HepG2 (cell line): ENCODE measurements at regions not wholly inside any gene's neighbourhood (a gene's known extent, or its start where the extent isn't known, plus 50 kb on each side); places are given as distances from the start of the nearest gene placed in this dataset.

Experiments used
- ATAC-seq: fragments of 200-7000 bp; cut with Tn5 transposase; 3 replicates; pipeline ENCODE4 v1.9.1; 2020; ENCODE audit warnings: mild to moderate bottlenecking, moderate library complexity
- BruUV-seq: library from RNA; stranded (reverse); fragments of 400-500 nt; replicated peaks from 2 replicates; lab custom pipeline; 2021; lab: Mats Ljungman, UMichigan
- CTCF ChIA-PET: fragments of 300-600 bp; formaldehyde crosslinking; extraction: SDS; loops from one replicate; lab custom pipeline; 2021; ENCODE audit warnings: low total read pairs, inconsistent platforms, low intra/inter-chr PET ratio; lab: Yijun Ruan, JAX
- POLR2A ChIA-PET: fragments of 350-600 bp; sonication (Branson Sonifier 250); formaldehyde crosslinking; loops from one replicate; lab custom pipeline; 2020; ENCODE audit warnings: antibody characterized with exemption, inconsistent platforms; lab: Yijun Ruan, JAX
- DNase-seq: peaks from one replicate; pipeline ENCODE4 v3.0.0-alpha.2; 2015; ENCODE audit warnings: low spot score
- FAIRE-seq: peaks from 3 replicates; lab custom pipeline; 2011; peaks lifted over from hg19 to GRCh38; lab: Jason Lieb, UNC
- H2AFZ ChIP-seq: one replicate; pipeline ENCODE4 v1.6.1; 2011; ENCODE audit warnings: low read length, inconsistent platforms
- H3K27ac ChIP-seq: fragments of 300-600 bp; 3 replicates; pipeline ENCODE4 v1.8.0; 2011; ENCODE audit warnings: mixed run types, mild to moderate bottlenecking, mixed read lengths, low read length, inconsistent platforms; ENCODE audit not compliant: insufficient read depth; ENCODE audit errors: extremely low read length
- H3K27me3 ChIP-seq, 2 experiments: fragments of 200-600 bp in 1 of 2; 2 replicates in 1 of 2; 3 replicates in 1 of 2; pipeline versions ENCODE4 v1.6.0 to v1.8.0; 2011; ENCODE audit warnings: low read length in 2 of 2, mild to moderate bottlenecking in 2 of 2, moderate library complexity in 2 of 2, inconsistent platforms in 1 of 2; ENCODE audit not compliant: insufficient read depth in 2 of 2, control insufficient read depth in 1 of 2
- H3K36me3 ChIP-seq, 2 experiments: fragments of 200-600 bp in 1 of 2; replicated peaks in 1 of 2; 2 replicates in 1 of 2; 3 replicates in 1 of 2; pipeline versions ENCODE4 v1.5.1 to v1.8.0; 2011; ENCODE audit warnings: low read length in 2 of 2, inconsistent platforms in 1 of 2; ENCODE audit not compliant: insufficient read depth in 2 of 2, control insufficient read depth in 1 of 2
- H3K4me1 ChIP-seq: 2 replicates; pipeline ENCODE4 v1.5.1; 2012; ENCODE audit warnings: low read length, inconsistent platforms; ENCODE audit not compliant: insufficient read depth
- H3K4me2 ChIP-seq: 2 replicates; pipeline ENCODE4 v1.6.0; 2011; ENCODE audit warnings: low read depth, low read length, inconsistent platforms
- H3K4me3 ChIP-seq, 3 experiments: fragments of 200-600 bp in 1 of 3; sonication (generic), shearing (Covaris generic) in 1 of 3; replicated peaks in 1 of 3; 2 replicates each; pipeline ENCODE4 v1.5.1; 2011 to 2016; ENCODE audit warnings: low read length in 3 of 3, inconsistent platforms in 2 of 3, low read depth in 2 of 3, mild to moderate bottlenecking in 2 of 3, control low read depth in 1 of 3, mixed read lengths in 1 of 3; ENCODE audit not compliant: insufficient read depth in 1 of 3
- H3K79me2 ChIP-seq: one replicate; pipeline ENCODE4 v1.6.1; 2011; ENCODE audit warnings: low read length, inconsistent platforms; ENCODE audit not compliant: insufficient read depth
- H3K9ac ChIP-seq: 2 replicates; pipeline ENCODE4 v1.6.0; 2011; ENCODE audit warnings: mild to moderate bottlenecking, low read depth, low read length, inconsistent platforms; ENCODE audit not compliant: insufficient read depth
- H3K9me3 ChIP-seq: 2 replicates; pipeline ENCODE4 v1.5.1; 2012; ENCODE audit warnings: mild to moderate bottlenecking, low read length
- H4K20me1 ChIP-seq: 2 replicates; pipeline ENCODE4 v1.6.0; 2011; ENCODE audit warnings: inconsistent platforms, mild to moderate bottlenecking, low read length, moderate library complexity; ENCODE audit not compliant: insufficient read depth
- RAD21 ChIP-seq: fragments of 450-650 bp; formaldehyde crosslinking; IDR thresholded peaks from 2 replicates; pipeline ENCODE4 v1.5.0; 2020; ENCODE audit warnings: mild to moderate bottlenecking
- ZNF280D ChIP-seq: sonication (generic); formaldehyde crosslinking; IDR thresholded peaks from 2 replicates; pipeline ENCODE4 v1.5.1; 2020; ENCODE audit warnings: mild to moderate bottlenecking, missing genetic modification reagents
- ZNF674 ChIP-seq: sonication (generic); formaldehyde crosslinking; IDR thresholded peaks from 2 replicates; pipeline ENCODE4 v1.5.0; 2020; ENCODE audit warnings: low read depth, mild to moderate bottlenecking, missing genetic modification reagents
- ZSCAN29 ChIP-seq: sonication (generic); formaldehyde crosslinking; conservative IDR thresholded peaks from 2 replicates; pipeline ENCODE4 v1.4.0; 2020; ENCODE audit warnings: mild to moderate bottlenecking, missing genetic modification reagents
- WGBS: methylation state at CpG from one replicate; pipeline ENCODE4 v1.1.6; 2017; ENCODE audit warnings: low lambda C conversion rate; 5-methylcytosine and 5-hydroxymethylcytosine counted together
- in situ Hi-C: cut with HindIII; loops from 2 replicates; pipeline ENCODE4 v1.10.0; 2017; ENCODE audit warnings: low pct_unique_long_range_greater_than_20kb; ENCODE audit not compliant: extremely low pct_ligation_motif_present
- intact Hi-C: fragments of 100-400 bp; cut with micrococcal nuclease; formaldehyde crosslinking; loops from one replicate; pipeline ENCODE4 v1.10.0; 2022; ENCODE audit not compliant: unreplicated experiment

- no peak overlapping the region for H2AFZ ChIP-seq
- ATAC-seq (no peak), DNase-seq (no peak), FAIRE-seq (no peak)
- no peaks in the 10 kb centered on the region for H4K20me1 ChIP-seq
- intact Hi-C loops (no loop called here), in situ Hi-C loops (no loop called here)
- H3K4me2 ChIP-seq = no peak overlapping the region
- H3K9ac ChIP-seq = no peak overlapping the region
- WGBS = 51% methylated on average over 5 of the region's 5 CpGs
- no peaks in the 10 kb centered on the region for H3K4me1 ChIP-seq
- no peaks in the 10 kb centered on the region for H3K27me3 ChIP-seq
- H3K4me3 ChIP-seq = no peak overlapping the region
- H3K36me3 ChIP-seq = no peaks in the 10 kb centered on the region
- H3K27ac ChIP-seq = no peak overlapping the region
- no peak for TF ChIP-seq ZNF280D (CRISPR knock-in tag)
- no peaks in the 10 kb centered on the region for H3K79me2 ChIP-seq
- BruUV-seq = no TSS peak
- CTCF ChIA-PET = no interaction called here
- H3K9me3 ChIP-seq = no peaks in the 10 kb centered on the region
- POLR2A ChIA-PET = no interaction called here
These were observed 208.4 kb upstream of the CAMK1G start for GRCh38 chr1:209375097-209375496.

GRCh38 chr1:209375671-209376365 lies 207.7 kb upstream of the CAMK1G start:
- intact Hi-C loops (no loop called here), in situ Hi-C loops (no loop called here)
- H3K27me3 ChIP-seq = no peaks in the 10 kb centered on the region
- H3K9me3 ChIP-seq = no peaks in the 10 kb centered on the region
- H3K4me1 ChIP-seq = no peaks in the 10 kb centered on the region
- ATAC-seq (no peak), DNase-seq (no peak), FAIRE-seq (no peak)
- H3K9ac ChIP-seq = no peak overlapping the region
- no peaks in the 10 kb centered on the region for H3K36me3 ChIP-seq
- ChIA-PET CTCF (no interaction called here), POLR2A (no interaction called here)
- no peak for TF ChIP-seq RAD21 (CRISPR knock-in tag)
- no peak for TF ChIP-seq ZNF674 (CRISPR knock-in tag)
- no peak for TF ChIP-seq ZSCAN29 (CRISPR knock-in tag)
- WGBS = 14% methylated on average over 2 of the region's 2 CpGs
- no peak overlapping the region for H3K27ac ChIP-seq
- H2AFZ ChIP-seq = no peak overlapping the region
- H3K4me2 ChIP-seq = no peak overlapping the region
- no peaks in the 10 kb centered on the region for H3K79me2 ChIP-seq
- no TSS peak for BruUV-seq
- no peak overlapping the region for H3K4me3 ChIP-seq
- H4K20me1 ChIP-seq = no peaks in the 10 kb centered on the region
